GM18502 (cell line): ENCODE measurements at regions not wholly inside any gene's neighbourhood (a gene's known extent, or its start where the extent isn't known, plus 50 kb on each side); places are given as distances from the start of the nearest gene placed in this dataset.
"Not testable (repeated sequence)": the region's sequence is repeated elsewhere in the genome, so short reads cannot be mapped to it uniquely, and the experiment has no call there.

Source experiments
- ATAC-seq: cut with Tn5 transposase; IDR thresholded peaks from one replicate; pipeline ENCODE4 v1.9.1; 2021; ENCODE audit warnings: mild to moderate bottlenecking; ENCODE audit not compliant: unreplicated experiment, poor library complexity

DNA sequence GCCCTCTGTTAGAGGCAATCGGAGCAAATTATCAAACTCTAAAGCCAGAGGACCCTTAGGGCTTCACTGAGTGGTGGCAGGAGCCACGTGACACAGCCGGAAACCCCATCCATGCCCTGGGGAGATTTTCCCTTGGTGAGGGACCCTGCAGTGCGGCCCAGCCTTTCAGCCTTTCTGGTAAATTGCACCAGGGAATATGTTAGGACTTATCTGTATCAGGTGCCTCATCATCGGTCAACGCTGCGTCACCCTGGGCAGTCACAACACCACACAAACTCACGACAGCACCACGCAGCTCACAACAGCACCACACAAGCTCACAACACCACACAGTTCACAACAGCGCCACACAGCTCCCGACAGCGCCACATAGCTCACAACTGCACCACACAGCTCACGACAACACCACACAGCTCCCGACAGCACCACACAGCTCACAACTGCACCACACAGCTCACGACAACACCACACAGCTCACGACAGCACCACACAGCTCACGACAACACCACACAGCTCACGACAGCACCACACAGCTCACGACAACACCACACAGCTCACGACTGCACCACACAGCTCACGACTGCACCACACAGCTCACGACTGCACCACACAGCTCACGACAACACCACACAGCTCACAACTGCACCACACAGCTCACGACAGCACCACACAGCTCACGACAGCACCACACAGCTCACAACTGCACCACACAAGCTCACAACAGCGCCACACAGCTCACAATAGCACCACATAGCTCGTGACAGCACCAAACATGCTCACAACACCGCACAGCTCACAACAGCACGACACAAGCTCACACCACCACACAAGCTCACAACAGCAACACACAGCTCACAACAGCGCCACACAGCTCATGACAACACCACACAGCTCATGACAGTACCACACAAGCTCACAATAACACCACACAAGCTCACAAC is 199.0 kb downstream of the DLL1 start:
- ATAC-seq, result no peak

DNA sequence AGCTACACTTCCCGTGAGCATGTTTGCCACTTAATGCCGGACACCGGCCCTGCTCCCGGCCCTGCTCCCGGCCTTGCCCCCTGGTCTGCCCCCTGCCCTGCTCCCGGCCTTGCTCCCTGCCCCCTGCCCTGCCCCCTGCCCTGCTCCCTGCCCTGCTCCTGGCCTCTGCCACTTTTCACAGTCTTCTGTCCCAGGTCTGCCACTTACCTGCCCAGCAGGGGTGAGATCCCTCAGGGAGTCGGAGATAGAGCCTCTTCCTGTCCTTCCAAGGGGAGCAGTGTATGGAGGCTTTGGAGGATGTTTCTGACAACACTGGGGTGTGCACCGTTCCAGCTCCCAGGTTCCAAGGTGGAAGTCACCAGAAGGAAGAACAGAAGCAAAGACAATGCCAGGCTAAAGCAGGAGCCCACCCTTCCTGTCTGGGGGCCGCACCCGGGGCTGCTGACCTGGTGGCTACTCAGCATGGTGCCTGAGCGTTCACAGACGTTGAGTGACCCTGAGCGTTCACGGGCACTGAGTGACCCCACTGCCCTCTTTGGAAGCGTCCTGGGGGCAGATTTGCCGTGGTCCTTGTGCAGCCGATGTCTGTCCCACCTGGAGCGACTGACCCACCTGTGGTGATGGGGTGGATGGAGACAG is 199.8 kb downstream of the DLL1 start:
- ATAC-seq, result no peak

GRCh38 chr6:170090561-170090960 is 200.3 kb downstream of the DLL1 start:
- no peak for ATAC-seq

- peak; percentile 22 for ATAC-seq
Measured at GRCh38 chr6:170089963-170090362, 200.9 kb downstream of the DLL1 start.

- no peak for ATAC-seq
Measured at GRCh38 chr6:170088582-170088955, 202.3 kb downstream of the DLL1 start.

GRCh38 chr6:170087941-170088581 is 202.8 kb downstream of the DLL1 start:
- peak; percentile 55 for ATAC-seq

GRCh38 chr6:170087421-170087780 is 203.5 kb downstream of the DLL1 start:
- not testable (repeated sequence) for ATAC-seq

- ATAC-seq, result no peak
Measured at GRCh38 chr6:170086639-170087420, 204.0 kb downstream of the DLL1 start.

DNA sequence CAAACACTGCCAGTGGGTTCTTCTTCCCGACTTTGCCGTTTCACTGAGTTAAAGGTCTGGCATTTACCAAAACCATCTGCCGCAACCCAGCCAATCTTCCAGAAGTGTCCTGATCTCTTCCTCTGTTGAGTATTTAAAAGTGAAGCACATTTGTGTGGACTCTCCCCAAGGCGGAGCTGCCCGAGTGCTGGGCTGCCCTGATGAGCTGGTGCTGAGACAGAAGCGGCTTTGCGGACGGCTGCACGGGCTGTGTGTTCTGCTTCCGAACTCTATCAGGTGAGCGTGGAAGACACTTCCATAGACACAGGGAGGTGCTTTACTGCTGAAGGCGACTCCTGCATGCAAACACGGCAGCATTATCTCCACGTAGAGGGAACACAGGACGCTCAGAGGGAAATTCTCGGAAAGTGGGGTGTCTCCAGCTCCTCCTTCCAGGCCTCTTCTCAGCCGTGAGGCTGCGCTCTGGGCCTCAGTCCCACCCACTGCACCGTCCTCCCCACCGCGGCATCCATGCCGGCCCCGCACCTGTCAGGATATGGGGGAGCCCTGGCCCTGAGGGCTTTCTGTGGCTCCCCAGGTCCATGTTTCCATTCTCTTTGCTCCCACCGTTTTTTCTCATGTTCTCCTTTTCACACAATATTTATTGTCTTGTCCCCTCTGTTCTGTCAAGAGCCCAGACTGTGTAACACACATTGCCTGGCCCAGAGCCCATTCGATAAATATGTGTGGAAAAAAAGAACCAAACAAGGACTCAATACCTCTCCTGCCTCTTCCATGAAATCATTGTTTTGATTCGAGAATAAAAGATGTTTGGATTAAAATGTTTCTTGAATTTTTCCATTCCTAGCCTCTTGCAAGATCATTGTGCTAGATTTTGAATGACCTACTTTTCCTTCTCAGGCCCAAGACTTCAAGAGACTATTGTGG is 205.1 kb downstream of the DLL1 start:
- no peak for ATAC-seq

DNA sequence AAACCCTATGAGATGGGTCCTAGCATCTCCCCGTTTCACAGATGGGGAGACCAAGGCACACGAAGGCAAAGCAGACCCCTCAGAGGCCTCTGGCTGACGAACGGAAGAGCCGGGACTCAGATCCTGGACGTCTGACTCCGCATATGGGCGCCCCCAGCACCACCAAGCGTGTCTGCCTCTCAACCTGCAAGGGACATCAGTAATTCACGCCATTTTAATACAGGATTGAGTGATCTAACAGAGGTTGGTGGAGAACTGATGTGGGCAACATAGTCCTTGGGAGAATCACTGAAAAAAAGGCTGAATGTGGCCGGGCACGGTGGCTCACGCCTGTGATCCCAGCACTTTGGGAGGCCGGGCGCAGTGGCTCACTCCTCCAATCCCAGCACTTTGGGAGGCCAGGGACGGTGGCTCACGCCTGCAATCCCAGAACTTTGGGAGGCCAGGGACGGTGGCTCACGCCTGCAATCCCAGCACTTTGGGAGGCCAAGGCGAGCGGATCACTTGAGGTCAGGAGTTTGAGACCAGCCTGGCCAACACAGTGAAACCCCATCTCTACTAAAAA is 206.6 kb downstream of the DLL1 start:
- no peak for ATAC-seq

- no peak for ATAC-seq
Measured at GRCh38 chr6:170083236-170084051, 207.4 kb downstream of the DLL1 start.

DNA sequence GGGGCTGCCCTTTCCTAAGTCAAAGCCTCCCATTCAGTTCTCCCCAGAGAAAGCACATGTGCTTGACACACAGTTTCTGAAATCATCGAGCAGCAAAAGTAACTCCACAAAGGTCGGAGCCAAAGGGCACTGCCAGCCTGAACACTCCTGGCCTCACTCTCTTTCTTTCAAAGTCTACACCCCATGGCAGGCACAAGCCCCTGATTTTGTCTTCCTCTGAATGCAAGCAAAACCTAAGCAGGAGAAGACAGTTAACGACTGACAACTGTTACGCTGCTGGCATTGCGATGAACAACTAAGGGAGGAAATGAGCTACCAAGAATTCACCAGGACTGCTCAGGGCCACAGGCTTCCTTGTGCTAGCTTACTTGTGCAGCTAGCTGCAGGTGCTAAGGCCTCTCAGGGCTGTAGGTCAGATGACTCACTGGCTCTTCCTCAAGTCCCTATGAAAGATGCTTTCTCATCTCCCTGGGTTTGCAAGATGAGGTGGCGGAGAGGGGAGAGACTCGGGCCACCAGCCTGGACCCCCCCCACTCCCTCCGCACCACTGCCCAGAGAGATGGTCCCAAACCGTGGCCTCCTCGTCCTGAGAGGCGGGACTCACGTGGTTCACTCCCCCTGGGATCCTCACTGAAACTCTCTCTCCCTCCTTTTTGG is 208.2 kb downstream of the DLL1 start:
- no peak for ATAC-seq

DNA sequence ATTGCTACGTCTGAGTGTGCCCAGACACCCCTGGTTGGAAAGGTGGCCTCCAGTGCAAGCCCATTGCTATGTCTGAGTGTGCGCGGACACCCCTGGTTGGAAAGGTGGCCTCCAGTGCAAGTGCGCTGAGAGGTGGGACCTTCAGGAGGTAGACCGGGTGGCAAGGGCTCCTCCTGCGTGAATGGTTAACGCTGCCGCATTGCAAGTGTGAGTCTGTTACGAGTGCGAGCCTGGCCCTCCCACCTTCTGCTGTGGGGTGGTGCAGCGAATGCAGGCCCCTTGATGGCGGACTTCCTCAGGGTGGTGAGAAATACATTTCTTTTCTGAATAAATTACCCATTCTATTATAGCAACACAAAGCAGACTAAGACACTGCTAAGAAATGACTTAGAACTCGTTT is 208.8 kb downstream of the DLL1 start:
- no peak for ATAC-seq

DNA sequence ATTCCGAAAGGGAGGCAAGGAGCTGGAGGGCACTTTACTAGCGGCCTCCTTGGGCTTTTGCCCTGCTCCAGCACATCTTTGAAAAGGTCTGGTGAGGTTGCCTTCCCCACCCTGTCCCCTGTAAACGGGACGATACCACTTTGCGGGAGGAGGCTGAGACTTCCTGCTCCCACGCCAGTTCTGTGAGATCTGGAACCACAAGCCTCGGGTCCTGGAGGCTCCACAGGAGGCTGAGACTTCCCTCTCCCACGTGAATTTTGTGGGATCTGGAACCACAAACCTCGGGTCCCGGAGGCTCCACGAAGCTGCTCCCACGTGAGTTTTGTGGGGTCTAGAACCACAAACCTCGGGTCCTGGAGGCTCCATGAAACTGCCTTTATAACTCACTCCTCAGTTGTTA is 209.3 kb downstream of the DLL1 start:
- ATAC-seq, result no peak

DNA sequence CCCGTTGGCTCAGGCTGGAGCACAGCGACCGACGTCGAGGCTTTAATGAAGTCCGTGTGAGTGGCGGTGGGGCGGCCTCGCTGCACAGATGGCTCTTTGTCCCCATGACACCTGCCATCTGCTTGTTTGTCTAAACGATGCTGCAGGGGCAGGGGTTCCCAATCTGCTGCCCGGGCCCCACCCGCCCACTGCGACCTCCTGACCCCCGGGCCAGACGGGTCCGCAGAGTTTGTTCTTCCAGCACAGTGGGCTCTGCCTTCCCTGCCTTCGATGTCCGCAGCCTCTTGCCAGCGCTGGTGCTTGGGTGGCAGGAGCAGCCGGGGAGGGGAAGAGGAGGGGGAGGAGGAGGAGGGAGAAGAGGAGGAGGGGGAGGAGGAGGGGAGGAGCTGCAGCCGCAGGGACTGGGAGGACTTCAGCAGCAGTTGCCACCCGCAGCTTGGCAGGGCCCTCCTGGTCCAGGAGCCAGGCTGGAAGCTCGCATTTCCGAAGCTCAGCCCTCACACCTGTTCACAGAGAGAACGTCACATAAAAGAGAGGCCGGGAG is 210.0 kb downstream of the DLL1 start:
- ATAC-seq, result no peak

- ATAC-seq, result no peak
Measured at GRCh38 chr6:170080169-170080827, 210.6 kb downstream of the DLL1 start.
